ENCODE measurements at regions not wholly inside any gene's neighbourhood (a gene's known extent, or its start where the extent isn't known, plus 50 kb on each side); places are given as distances from the start of the nearest gene placed in this dataset.

- no peak for DNase-seq (ENCODE audit: low read depth)
Observed at GRCh38 chr14:94717808-94718207, 52.1 kb downstream of the GSC start.

DNA sequence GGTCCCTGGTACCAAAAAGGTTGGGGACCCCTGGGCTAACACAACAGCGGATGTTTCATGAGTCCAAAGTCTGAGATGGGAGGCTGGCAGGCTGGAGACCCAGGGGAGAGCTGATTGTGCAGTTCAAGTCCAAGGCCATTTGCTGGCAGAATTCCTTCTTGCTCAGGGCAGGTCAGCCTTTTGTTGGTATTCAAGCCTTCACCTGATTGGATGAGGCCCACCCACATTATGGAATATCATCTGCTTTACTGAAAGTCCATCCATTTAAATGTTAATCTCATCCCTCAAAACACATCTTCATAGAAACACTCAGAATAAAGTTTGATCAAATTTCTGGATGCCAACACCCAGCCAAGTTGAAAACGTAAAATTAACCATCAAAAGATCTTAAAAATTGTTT lies 52.9 kb downstream of the GSC start:
- DNase-seq (ENCODE audit: low read depth) = no peak

DNA sequence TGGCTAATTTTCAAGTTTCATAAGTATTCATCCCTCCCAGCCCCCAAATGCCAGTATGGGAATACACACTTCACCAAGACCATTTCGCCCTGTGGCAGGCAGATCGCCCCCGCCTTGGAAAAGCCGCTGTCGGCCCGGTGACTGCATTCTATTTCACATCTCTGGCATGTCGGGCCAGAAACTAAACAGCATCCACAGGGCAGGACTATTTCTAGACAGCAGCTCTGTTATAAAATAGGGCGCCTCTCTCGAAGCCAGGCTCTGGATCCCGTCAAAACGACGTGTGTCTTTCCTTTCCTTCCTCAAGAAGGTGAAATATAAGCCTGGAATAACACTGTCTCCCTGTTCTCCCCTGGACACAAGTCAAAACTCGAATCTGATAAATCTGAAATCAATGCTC lies 56.8 kb downstream of the GSC start:
- DNase-seq (ENCODE audit: low read depth) = no peak

DNA sequence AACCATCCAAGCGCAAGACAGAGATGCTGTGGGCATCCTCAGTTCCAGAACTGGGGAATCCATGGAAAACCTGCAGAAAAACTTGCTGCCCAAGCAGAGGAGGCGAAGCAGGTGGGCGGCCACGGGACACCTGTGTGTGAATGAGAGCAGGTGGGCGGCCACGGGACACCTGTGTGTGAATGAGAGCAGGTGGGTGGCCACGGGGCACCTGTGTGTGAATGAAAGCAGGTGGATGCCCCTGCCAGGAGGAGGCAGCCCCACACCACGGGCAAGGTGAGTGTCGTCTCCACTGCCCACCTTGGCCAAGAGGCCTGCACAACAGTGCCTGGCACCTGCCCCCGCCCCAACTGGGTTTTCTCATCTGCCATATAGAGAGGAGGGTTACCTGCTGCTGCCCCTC lies 59.2 kb downstream of the GSC start:
- no peak for DNase-seq (ENCODE audit: low read depth)

- no peak for DNase-seq (ENCODE audit: low read depth)
Observed at GRCh38 chr14:94707494-94707893, 62.4 kb downstream of the GSC start.

GRCh38 chr14:94706133-94706532 lies 63.8 kb downstream of the GSC start:
- no peak for DNase-seq (ENCODE audit: low read depth)

DNA sequence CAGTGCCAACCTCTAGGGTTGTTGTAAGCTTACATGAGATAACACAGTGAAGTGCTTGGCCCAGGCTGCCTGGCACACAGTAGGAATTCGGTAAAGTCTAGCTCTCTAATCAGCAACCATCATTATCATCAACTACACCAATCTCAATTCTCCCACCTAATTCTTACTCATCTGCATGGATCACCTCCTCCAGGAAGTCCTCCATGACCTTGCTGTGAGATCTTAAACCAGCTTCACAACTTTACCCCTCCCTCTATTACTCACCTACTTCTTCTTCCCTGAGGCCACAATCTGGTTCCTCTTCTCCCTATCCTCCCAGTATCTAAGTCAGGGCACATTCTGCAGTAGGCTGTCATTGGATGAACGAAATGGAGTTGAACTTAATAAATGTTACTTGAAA lies 67.3 kb downstream of the GSC start:
- no peak for DNase-seq (ENCODE audit: low read depth)

GRCh38 chr14:94701861-94702370 lies 68.0 kb downstream of the GSC start:
- no peak for DNase-seq (ENCODE audit: low read depth)

- no peak for DNase-seq (ENCODE audit: low read depth)
Observed at GRCh38 chr14:94700336-94700735, 69.6 kb downstream of the GSC start.

GRCh38 chr14:94699831-94700230 lies 70.1 kb downstream of the GSC start:
- DNase-seq (ENCODE audit: low read depth) = no peak

DNA sequence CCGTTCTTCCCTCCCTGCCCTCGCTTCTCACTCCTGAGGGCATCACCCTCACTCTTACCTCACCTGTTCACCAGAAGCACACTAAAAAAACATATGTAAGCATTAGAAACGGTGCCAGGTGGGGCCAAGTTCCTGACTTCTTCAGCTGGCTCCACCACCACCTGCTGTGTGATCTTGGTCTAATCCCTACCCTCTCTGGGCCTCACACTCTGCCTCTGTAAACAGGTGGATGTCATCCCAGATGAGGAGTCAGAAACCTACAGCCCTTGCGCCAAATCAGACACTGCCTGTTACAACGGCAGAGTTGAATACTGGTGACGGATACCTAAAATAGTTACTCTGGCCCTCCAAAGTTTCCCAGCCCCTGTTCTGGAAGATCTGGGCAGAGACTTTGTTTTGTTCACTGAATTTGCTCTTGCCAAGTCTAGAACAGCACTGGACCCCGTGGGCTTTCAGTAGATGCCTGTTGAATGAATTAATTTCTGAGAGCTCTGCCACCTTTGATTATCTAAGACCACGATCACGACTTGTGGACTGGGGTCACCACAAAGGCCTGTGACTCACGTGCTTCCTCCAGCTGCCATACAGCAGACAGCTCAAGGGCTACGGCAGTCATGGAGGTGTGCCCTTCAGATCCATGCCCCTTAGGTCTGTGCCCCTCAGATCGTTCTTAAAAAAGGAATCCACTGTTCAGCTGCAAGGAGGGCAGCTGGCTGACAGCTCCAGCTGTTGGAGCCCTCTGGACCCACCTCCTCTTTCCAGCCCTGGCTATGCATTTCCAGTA lies 71.9 kb downstream of the GSC start:
- DNase-seq (ENCODE audit: low read depth) = no peak

- no peak for DNase-seq (ENCODE audit: low read depth)
Observed at GRCh38 chr14:94696518-94696917, 73.4 kb downstream of the GSC start.

DNA sequence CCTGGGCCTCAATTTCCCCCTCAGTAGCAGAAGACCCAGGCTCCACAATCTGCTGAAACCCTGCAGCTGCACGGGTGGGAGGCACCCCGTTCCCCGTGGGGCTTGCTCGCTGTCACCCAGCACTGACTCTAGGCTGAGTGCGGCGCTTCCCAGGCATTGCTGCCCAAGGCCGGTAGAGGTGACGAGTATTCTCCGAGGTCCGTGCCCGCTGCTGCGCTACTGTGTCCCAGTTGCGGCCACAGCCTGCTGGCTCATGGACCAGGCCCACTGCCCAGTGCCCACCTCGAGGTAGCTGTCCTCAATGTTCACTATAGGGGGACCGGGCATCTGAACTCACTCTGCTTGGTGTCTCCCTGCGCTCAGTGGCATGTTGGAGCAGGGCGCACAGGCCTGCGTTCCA lies 74.7 kb downstream of the GSC start:
- no peak for DNase-seq (ENCODE audit: low read depth)

- DNase-seq (ENCODE audit: low read depth) = no peak
Observed at GRCh38 chr14:94691660-94692034, 78.3 kb downstream of the GSC start.

- DNase-seq (ENCODE audit: low read depth) = no peak
Observed at GRCh38 chr14:94690896-94691659, 78.8 kb downstream of the GSC start.

GRCh38 chr14:94690486-94690885 lies 78.3 kb downstream of the SERPINA3 start:
- DNase-seq (ENCODE audit: low read depth) = no peak

- no peak for DNase-seq (ENCODE audit: low read depth)
Observed at GRCh38 chr14:94689985-94690400, 77.8 kb downstream of the SERPINA3 start.

- peak; percentile 39 for DNase-seq (ENCODE audit: low read depth)
Observed at GRCh38 chr14:94689218-94689984, 77.2 kb downstream of the SERPINA3 start.

DNA sequence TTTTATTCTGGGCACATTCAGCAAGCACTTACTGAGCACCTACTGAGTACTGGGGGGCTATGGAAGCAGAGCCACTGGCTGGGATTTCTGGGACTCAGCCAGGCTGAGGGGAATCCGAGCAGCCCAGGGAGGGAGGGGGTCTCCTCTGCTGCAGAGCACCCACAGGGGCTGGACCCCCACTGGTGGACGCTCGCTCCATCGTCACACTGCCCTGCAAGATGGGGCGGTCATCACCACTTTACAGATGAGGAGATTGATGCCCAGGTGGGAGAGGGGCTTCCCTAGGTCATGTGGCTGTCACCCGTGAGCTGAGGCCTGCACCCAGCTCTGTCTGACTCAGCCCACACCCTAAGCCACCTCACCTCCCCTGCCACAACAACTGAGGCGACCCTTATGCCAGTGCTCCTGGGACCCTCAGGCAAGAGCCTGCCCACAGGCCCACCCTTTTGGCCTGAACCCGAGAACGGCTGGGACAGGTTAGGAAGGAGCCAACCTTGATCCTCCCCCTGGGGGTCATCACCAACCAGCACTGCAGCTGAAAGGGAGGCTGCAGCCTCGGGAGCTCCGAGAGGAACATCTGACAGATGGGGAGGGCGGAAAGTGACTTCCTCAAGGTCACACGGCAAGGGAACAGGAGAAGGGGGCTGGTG lies 74.4 kb downstream of the SERPINA3 start:
- no peak for DNase-seq (ENCODE audit: low read depth)

- DNase-seq (ENCODE audit: low read depth) = no peak
Observed at GRCh38 chr14:94685681-94686485, 73.7 kb downstream of the SERPINA3 start.

DNA sequence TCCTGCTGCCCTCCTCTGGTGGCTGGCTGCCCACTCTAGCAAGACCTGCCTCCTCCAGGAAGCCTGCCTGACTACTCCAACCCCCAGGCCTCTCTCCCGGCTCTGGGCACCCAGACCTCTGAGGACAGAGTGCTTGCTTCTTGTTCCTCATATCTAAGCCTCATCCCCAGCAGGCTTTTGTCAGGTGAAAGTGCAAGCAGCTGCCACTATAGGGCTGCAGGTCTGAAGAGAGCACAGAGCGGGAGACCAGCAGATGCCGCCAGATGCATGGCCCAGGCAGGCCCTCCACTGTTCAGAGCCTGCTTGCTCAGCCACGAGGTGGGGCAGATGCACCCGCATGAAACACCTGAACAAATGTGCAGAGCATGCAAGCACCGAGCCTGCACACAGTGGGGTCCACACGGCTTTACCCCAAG lies 73.0 kb downstream of the SERPINA3 start:
- DNase-seq (ENCODE audit: low read depth) = no peak

All from activated T-cell treated with anti-CD3 and anti-CD28 coated beads for 1 hour (primary cell).